ENCODE measurements at regions not wholly inside any gene's neighbourhood (a gene's known extent, or its start where the extent isn't known, plus 50 kb on each side); places are given as distances from the start of the nearest gene placed in this dataset.

GRCh38 chr5:28543473-28544098 is 1505.2 kb upstream of the CDH9 start:
- Histone ChIP-seq H3K4me3 (no peak overlapping the region), H3K27me3 (no peaks in the 10 kb centered on the region), H3K27ac (no peak overlapping the region), H3K9me3 (peaks cover 0 to 3% of the 10 kb centered on the region in 2 donors), H3K36me3 (no peaks in the 10 kb centered on the region), H3K4me1 (no peaks in the 10 kb centered on the region)
- in situ Hi-C loops (cut with MboI; ENCODE audit: low pct_ligation_motif_present in 1 of 4, low pct_unique_long_range_greater_than_20kb in 1 of 4, low sequenced_read_pairs in 3 of 4) (no loop called here), intact Hi-C loops (cut with DNase I; ENCODE audit: low total_unique reads) (no loop called here)
- TF ChIP-seq CTCF (IDR thresholded peaks at IDR 0.05) (no peak), POLR2A (IDR thresholded peaks at IDR 0.05) (no peak), POLR2AphosphoS5 (IDR thresholded peaks at IDR 0.05) (no peak), EP300 (IDR thresholded peaks at IDR 0.05; ENCODE audit: low read depth) (no peak)
- DNase-seq, result no peak

GRCh38 chr5:28542987-28543386 is 1504.6 kb upstream of the CDH9 start:
- no peak for DNase-seq
- intact Hi-C loops (cut with DNase I; ENCODE audit: low total_unique reads) (no loop called here), in situ Hi-C loops (cut with MboI; ENCODE audit: low pct_ligation_motif_present in 1 of 4, low pct_unique_long_range_greater_than_20kb in 1 of 4, low sequenced_read_pairs in 3 of 4) (no loop called here)
- no peaks in the 10 kb centered on the region for H3K27me3 ChIP-seq
- WGBS, 2 donors (ENCODE audit: low coverage in 1 of 2), result 38 to 51% methylated on average over 3 of the region's 3 CpGs
- no peaks in the 10 kb centered on the region for H3K4me1 ChIP-seq
- H3K4me3 ChIP-seq, result no peak overlapping the region
- peaks cover 0 to 3% of the 10 kb centered on the region in 2 donors for H3K9me3 ChIP-seq
- TF ChIP-seq POLR2AphosphoS5 (IDR thresholded peaks at IDR 0.05) (no peak), POLR2A (IDR thresholded peaks at IDR 0.05) (no peak), CTCF (IDR thresholded peaks at IDR 0.05) (no peak)
- no peaks in the 10 kb centered on the region for H3K36me3 ChIP-seq
- H3K27ac ChIP-seq, result no peak overlapping the region

GRCh38 chr5:28523888-28524635 is 1485.7 kb upstream of the CDH9 start:
- Histone ChIP-seq H3K4me3 (no peak overlapping the region), H3K4me1 (no peaks in the 10 kb centered on the region), H3K27ac (no peak overlapping the region), H3K27me3 (no peaks in the 10 kb centered on the region), H3K9me3 (peaks cover 0 to 3% of the 10 kb centered on the region in 2 donors), H3K36me3 (no peaks in the 10 kb centered on the region)
- 62% methylated on average over 4 of the region's 4 CpGs for WGBS, 2 donors (ENCODE audit: low coverage in 1 of 2)
- in situ Hi-C loops (cut with MboI; ENCODE audit: low pct_ligation_motif_present in 1 of 4, low pct_unique_long_range_greater_than_20kb in 1 of 4, low sequenced_read_pairs in 3 of 4) (no loop called here), intact Hi-C loops (cut with DNase I; ENCODE audit: low total_unique reads) (no loop called here)
- no peak for TF ChIP-seq POLR2AphosphoS5 (IDR thresholded peaks at IDR 0.05)
- TF ChIP-seq EP300 (IDR thresholded peaks at IDR 0.05; ENCODE audit: low read depth), result no peak
- TF ChIP-seq CTCF (IDR thresholded peaks at IDR 0.05), result no peak
- no peak for TF ChIP-seq POLR2A (IDR thresholded peaks at IDR 0.05)
- no peak for DNase-seq

GRCh38 chr5:28523416-28523815 is 1485.0 kb upstream of the CDH9 start:
- 85 to 100% methylated on average over 1 of the region's 1 CpG for WGBS, 2 donors (ENCODE audit: low coverage in 1 of 2)
- H3K36me3 ChIP-seq, result no peaks in the 10 kb centered on the region
- no peak overlapping the region for H3K27ac ChIP-seq
- peaks cover 0 to 3% of the 10 kb centered on the region in 2 donors for H3K9me3 ChIP-seq
- H3K27me3 ChIP-seq, result no peaks in the 10 kb centered on the region
- intact Hi-C loops (cut with DNase I; ENCODE audit: low total_unique reads) (no loop called here), in situ Hi-C loops (cut with MboI; ENCODE audit: low pct_ligation_motif_present in 1 of 4, low pct_unique_long_range_greater_than_20kb in 1 of 4, low sequenced_read_pairs in 3 of 4) (no loop called here)
- no peak for DNase-seq
- H3K4me1 ChIP-seq, result no peaks in the 10 kb centered on the region
- H3K4me3 ChIP-seq, result no peak overlapping the region
- TF ChIP-seq EP300 (IDR thresholded peaks at IDR 0.05; ENCODE audit: low read depth), result no peak
- no peak for TF ChIP-seq POLR2A (IDR thresholded peaks at IDR 0.05)
- no peak for TF ChIP-seq POLR2AphosphoS5 (IDR thresholded peaks at IDR 0.05)
- TF ChIP-seq CTCF (IDR thresholded peaks at IDR 0.05), result no peak
